SK-N-SH treated with all-trans-retinoic acid at 6 μM for 48 hours (cell line): ENCODE measurements at regions not wholly inside any gene's neighbourhood (a gene's known extent, or its start where the extent isn't known, plus 50 kb on each side); places are given as distances from the start of the nearest gene placed in this dataset.

ENCODE experiments used
- ARNTL ChIP-seq: fragments of 450-650 bp; formaldehyde crosslinking; IDR thresholded peaks from 2 replicates; pipeline ENCODE4 v1.5.0; 2020; ENCODE audit warnings: low read depth, mild to moderate bottlenecking, moderate library complexity, borderline replicate concordance
- CREB5 ChIP-seq: fragments of 250-450 bp; sonication (Bioruptor Pico); IDR thresholded peaks from 2 replicates; pipeline ENCODE4 v1.5.1; 2020; ENCODE audit warnings: low read depth, mild to moderate bottlenecking, moderate library complexity
- ESRRG ChIP-seq: fragments of 250-450 bp; sonication (Bioruptor Pico); IDR thresholded peaks from 2 replicates; pipeline ENCODE4 v1.6.1; 2021; ENCODE audit warnings: mild to moderate bottlenecking
- GLIS3 ChIP-seq: fragments of 250-450 bp; sonication (Bioruptor Pico); IDR thresholded peaks from 2 replicates; pipeline ENCODE4 v1.5.0; 2020; ENCODE audit warnings: mild to moderate bottlenecking, moderate library complexity
- ISL1 ChIP-seq: fragments of 250-450 bp; sonication (Bioruptor Pico); IDR thresholded peaks from 2 replicates; pipeline ENCODE4 v2.1.2; 2022; ENCODE audit warnings: mild to moderate bottlenecking, moderate library complexity
- PATZ1 ChIP-seq: fragments of 250-450 bp; sonication (Bioruptor Pico); IDR thresholded peaks from 2 replicates; pipeline ENCODE4 v1.8.0; 2020; ENCODE audit warnings: mild to moderate bottlenecking, moderate library complexity, borderline replicate concordance
- RARB ChIP-seq: fragments of 250-450 bp; sonication (Bioruptor Pico); IDR thresholded peaks from 2 replicates; pipeline ENCODE4 v1.8.0; 2021; ENCODE audit warnings: mild to moderate bottlenecking, moderate library complexity
- SNAI2 ChIP-seq: fragments of 250-450 bp; sonication (Bioruptor Pico); IDR thresholded peaks from 2 replicates; pipeline ENCODE4 v1.5.0; 2020; ENCODE audit warnings: mild to moderate bottlenecking, moderate library complexity
- TCF4 ChIP-seq: fragments of 250-450 bp; sonication (Bioruptor Pico); IDR thresholded peaks from 2 replicates; pipeline ENCODE4 v1.8.0; 2021; ENCODE audit warnings: mild to moderate bottlenecking, moderate library complexity, borderline replicate concordance
- TOX ChIP-seq: fragments of 250-450 bp; sonication (Bioruptor Pico); IDR thresholded peaks from 2 replicates; pipeline ENCODE4 v1.8.0; 2021; ENCODE audit warnings: mild to moderate bottlenecking, moderate library complexity, borderline replicate concordance
- ZFP3 ChIP-seq: fragments of 250-450 bp; sonication (Bioruptor Pico); IDR thresholded peaks from 2 replicates; pipeline ENCODE4 v1.5.0; 2020; ENCODE audit warnings: mild to moderate bottlenecking, moderate library complexity
- ZNF70 ChIP-seq: fragments of 450-650 bp; formaldehyde crosslinking; IDR thresholded peaks from 2 replicates; pipeline ENCODE4 v1.5.0; 2020; ENCODE audit warnings: mild to moderate bottlenecking, moderate library complexity
- ZNF8 ChIP-seq: fragments of 450-650 bp; formaldehyde crosslinking; IDR thresholded peaks from 2 replicates; pipeline ENCODE4 v1.5.0; 2020; ENCODE audit warnings: mild to moderate bottlenecking, moderate library complexity

DNA sequence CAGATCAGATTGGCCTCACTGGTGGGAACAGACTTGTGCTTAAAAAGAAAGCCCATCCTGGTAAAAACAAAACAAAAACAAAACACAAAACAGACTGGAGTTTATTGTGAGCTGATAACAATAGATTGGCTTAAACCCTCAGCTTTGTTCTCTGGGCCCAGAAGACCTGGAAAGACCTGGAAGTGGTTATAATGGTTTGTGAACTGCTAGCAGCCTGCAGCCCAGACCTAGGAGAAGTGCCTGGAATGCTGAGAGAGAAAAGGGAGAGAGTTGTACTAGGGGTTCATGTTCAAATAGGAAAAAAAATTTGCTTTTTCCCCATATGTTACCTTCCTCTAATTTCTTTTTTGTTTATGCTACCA lies 396.6 kb downstream of the DMAC1 start:
- TF ChIP-seq ZNF70 (CRISPR knock-in tag) (no peak), ARNTL (CRISPR knock-in tag) (no peak), ZFP3 (no peak), ESRRG (CRISPR knock-in tag) (no peak), SNAI2 (no peak), RARB (no peak), TCF4 (no peak), PATZ1 (CRISPR knock-in tag) (no peak), ISL1 (CRISPR knock-in tag) (no peak), CREB5 (CRISPR knock-in tag) (no peak), GLIS3 (CRISPR knock-in tag) (no peak), TOX (CRISPR knock-in tag) (no peak), ZNF8 (no peak)
